GM20000 (cell line): ENCODE measurements at regions not wholly inside any gene's neighbourhood (a gene's known extent, or its start where the extent isn't known, plus 50 kb on each side); places are given as distances from the start of the nearest gene placed in this dataset.
"Not testable (repeated sequence)": the region's sequence is repeated elsewhere in the genome, so short reads cannot be mapped to it uniquely, and the experiment has no call there.

Experiments used
- DNase-seq: peaks from one replicate; pipeline ENCODE4 v3.0.0; 2012; ENCODE audit warnings: low spot score
- CTCF ChIP-seq: IDR thresholded peaks from 2 replicates; pipeline ENCODE4 v1.5.1; 2012; ENCODE audit warnings: mild to moderate bottlenecking, control low read depth; ENCODE audit errors: extremely low read depth, missing control alignments

GRCh38 chr1:228650946-228651345 is 84.3 kb upstream of the RHOU start:
- TF ChIP-seq CTCF = no peak
- no peak for DNase-seq

- DNase-seq = no peak
- TF ChIP-seq CTCF = no peak
These were observed 83.2 kb upstream of the RHOU start for GRCh38 chr1:228652116-228652515.

- DNase-seq = not testable (repeated sequence)
These were observed 82.2 kb upstream of the RHOU start for GRCh38 chr1:228653057-228653456.

GRCh38 chr1:228653748-228654147 is 81.5 kb upstream of the RHOU start:
- TF ChIP-seq CTCF = no peak
- no peak for DNase-seq

- no peak for DNase-seq
- no peak for TF ChIP-seq CTCF
These were observed 79.4 kb upstream of the RHOU start for GRCh38 chr1:228655796-228656394.

- DNase-seq = not testable (repeated sequence)
These were observed 73.1 kb upstream of the RHOU start for GRCh38 chr1:228662007-228662689.

- TF ChIP-seq CTCF = peak; percentile 55
- DNase-seq = peak; percentile 67
These were observed 70.8 kb upstream of the RHOU start for GRCh38 chr1:228664399-228664914.

- TF ChIP-seq CTCF = no peak
- no peak for DNase-seq
These were observed 68.3 kb upstream of the RHOU start for GRCh38 chr1:228666686-228667623.
